ENCODE measurements at regions not wholly inside any gene's neighbourhood (a gene's known extent, or its start where the extent isn't known, plus 50 kb on each side); places are given as distances from the start of the nearest gene placed in this dataset.
"Not testable (repeated sequence)": the region's sequence is repeated elsewhere in the genome, so short reads cannot be mapped to it uniquely, and the experiment has no call there.

- TF ChIP-seq, protein P1, sequence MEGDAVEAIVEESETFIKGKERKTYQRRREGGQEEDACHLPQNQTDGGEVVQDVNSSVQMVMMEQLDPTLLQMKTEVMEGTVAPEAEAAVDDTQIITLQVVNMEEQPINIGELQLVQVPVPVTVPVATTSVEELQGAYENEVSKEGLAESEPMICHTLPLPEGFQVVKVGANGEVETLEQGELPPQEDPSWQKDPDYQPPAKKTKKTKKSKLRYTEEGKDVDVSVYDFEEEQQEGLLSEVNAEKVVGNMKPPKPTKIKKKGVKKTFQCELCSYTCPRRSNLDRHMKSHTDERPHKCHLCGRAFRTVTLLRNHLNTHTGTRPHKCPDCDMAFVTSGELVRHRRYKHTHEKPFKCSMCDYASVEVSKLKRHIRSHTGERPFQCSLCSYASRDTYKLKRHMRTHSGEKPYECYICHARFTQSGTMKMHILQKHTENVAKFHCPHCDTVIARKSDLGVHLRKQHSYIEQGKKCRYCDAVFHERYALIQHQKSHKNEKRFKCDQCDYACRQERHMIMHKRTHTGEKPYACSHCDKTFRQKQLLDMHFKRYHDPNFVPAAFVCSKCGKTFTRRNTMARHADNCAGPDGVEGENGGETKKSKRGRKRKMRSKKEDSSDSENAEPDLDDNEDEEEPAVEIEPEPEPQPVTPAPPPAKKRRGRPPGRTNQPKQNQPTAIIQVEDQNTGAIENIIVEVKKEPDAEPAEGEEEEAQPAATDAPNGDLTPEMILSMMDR (IDR thresholded peaks at IDR 0.05; ENCODE audit: poor library complexity, severe bottlenecking) = no peak
- Histone ChIP-seq H3K4me3 (ENCODE audit: severe bottlenecking) (no peak overlapping the region), H3K36me3 (ENCODE audit: low read depth) (no peaks in the 10 kb centered on the region), H3K4me1 (ENCODE audit: insufficient read depth, poor library complexity, severe bottlenecking) (no peaks in the 10 kb centered on the region), H3K27me3 (ENCODE audit: insufficient read depth, poor library complexity, severe bottlenecking) (no peaks in the 10 kb centered on the region), H3K9me3 (ENCODE audit: severe bottlenecking) (no peaks in the 10 kb centered on the region), H3K27ac (ENCODE audit: poor library complexity, severe bottlenecking) (no peak overlapping the region)
- DNase-seq (ENCODE audit: low spot score) = no peak
- no peak for ATAC-seq (ENCODE audit: low read depth)
Observed at GRCh38 chr6:79808921-79809320, 138.4 kb downstream of the ELOVL4 start.

GRCh38 chr6:79806661-79807060 lies 140.7 kb downstream of the ELOVL4 start:
- not testable (repeated sequence) for H3K4me3 ChIP-seq (ENCODE audit: severe bottlenecking); H3K27ac ChIP-seq (ENCODE audit: poor library complexity, severe bottlenecking); ATAC-seq (ENCODE audit: low read depth); H3K9me3 ChIP-seq (ENCODE audit: severe bottlenecking); H3K27me3 ChIP-seq (ENCODE audit: insufficient read depth, poor library complexity, severe bottlenecking); H3K4me1 ChIP-seq (ENCODE audit: insufficient read depth, poor library complexity, severe bottlenecking); DNase-seq (ENCODE audit: low spot score); H3K36me3 ChIP-seq (ENCODE audit: low read depth)

DNA sequence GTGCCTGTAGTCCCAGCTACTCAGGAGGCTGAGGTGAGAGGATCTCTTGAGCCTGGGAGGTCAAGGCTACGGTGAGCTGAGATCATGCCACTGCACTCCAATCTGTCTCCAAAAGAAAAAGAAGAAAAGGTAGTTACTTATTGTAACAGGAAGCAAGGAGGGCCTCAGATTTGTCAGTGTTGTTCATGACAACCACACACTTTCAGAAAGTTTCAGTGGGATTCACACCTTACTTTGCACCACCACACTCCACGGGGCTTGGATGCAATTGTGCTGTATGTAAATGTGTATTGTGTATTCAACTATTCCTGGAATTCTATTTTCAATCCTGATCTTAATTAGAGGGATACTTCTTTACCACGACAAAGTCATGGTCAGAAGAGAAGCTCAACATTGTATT lies 142.6 kb downstream of the ELOVL4 start:
- H3K27me3 ChIP-seq (ENCODE audit: insufficient read depth, poor library complexity, severe bottlenecking) = no peaks in the 10 kb centered on the region
- DNase-seq (ENCODE audit: low spot score) = no peak
- no peak overlapping the region for H3K27ac ChIP-seq (ENCODE audit: poor library complexity, severe bottlenecking)
- H3K36me3 ChIP-seq (ENCODE audit: low read depth) = no peaks in the 10 kb centered on the region
- no peak for ATAC-seq (ENCODE audit: low read depth)
- H3K9me3 ChIP-seq (ENCODE audit: severe bottlenecking) = no peaks in the 10 kb centered on the region
- TF ChIP-seq, protein P1 (IDR thresholded peaks at IDR 0.05; ENCODE audit: poor library complexity, severe bottlenecking) = no peak
- H3K4me1 ChIP-seq (ENCODE audit: insufficient read depth, poor library complexity, severe bottlenecking) = no peaks in the 10 kb centered on the region
- H3K4me3 ChIP-seq (ENCODE audit: severe bottlenecking) = no peak overlapping the region

GRCh38 chr6:79803917-79804316 lies 143.4 kb downstream of the ELOVL4 start:
- H3K27ac ChIP-seq (ENCODE audit: poor library complexity, severe bottlenecking) = no peak overlapping the region
- DNase-seq (ENCODE audit: low spot score) = no peak
- H3K9me3 ChIP-seq (ENCODE audit: severe bottlenecking) = no peaks in the 10 kb centered on the region
- TF ChIP-seq, protein P1 (IDR thresholded peaks at IDR 0.05; ENCODE audit: poor library complexity, severe bottlenecking) = no peak
- no peaks in the 10 kb centered on the region for H3K36me3 ChIP-seq (ENCODE audit: low read depth)
- H3K4me3 ChIP-seq (ENCODE audit: severe bottlenecking) = no peak overlapping the region
- ATAC-seq (ENCODE audit: low read depth) = no peak
- H3K4me1 ChIP-seq (ENCODE audit: insufficient read depth, poor library complexity, severe bottlenecking) = no peaks in the 10 kb centered on the region
- H3K27me3 ChIP-seq (ENCODE audit: insufficient read depth, poor library complexity, severe bottlenecking) = no peaks in the 10 kb centered on the region

GRCh38 chr6:79802657-79803300 lies 144.6 kb downstream of the ELOVL4 start:
- Histone ChIP-seq H3K27ac (ENCODE audit: poor library complexity, severe bottlenecking) (no peak overlapping the region), H3K27me3 (ENCODE audit: insufficient read depth, poor library complexity, severe bottlenecking) (no peaks in the 10 kb centered on the region), H3K36me3 (ENCODE audit: low read depth) (no peaks in the 10 kb centered on the region), H3K4me1 (ENCODE audit: insufficient read depth, poor library complexity, severe bottlenecking) (no peaks in the 10 kb centered on the region), H3K9me3 (ENCODE audit: severe bottlenecking) (no peaks in the 10 kb centered on the region), H3K4me3 (ENCODE audit: severe bottlenecking) (no peak overlapping the region)
- TF ChIP-seq, protein P1 (IDR thresholded peaks at IDR 0.05; ENCODE audit: poor library complexity, severe bottlenecking) = no peak
- no peak for ATAC-seq (ENCODE audit: low read depth)
- DNase-seq (ENCODE audit: low spot score) = no peak
